Osteoblast (primary cell): ENCODE measurements at regions not wholly inside any gene's neighbourhood (a gene's known extent, or its start where the extent isn't known, plus 50 kb on each side); places are given as distances from the start of the nearest gene placed in this dataset.
A peak's percentile ranks its signal among the peaks of the same experiment; 100 is the strongest.

Experiments
- DNase-seq: peaks from one replicate; pipeline ENCODE4 v3.0.0; 2011; ENCODE audit warnings: low spot score, mixed read lengths; ENCODE audit not compliant: insufficient read length; ENCODE audit errors: missing footprints
- H2AFZ ChIP-seq: 2 replicates; pipeline ENCODE4 v1.6.0; 2011; ENCODE audit warnings: mild to moderate bottlenecking, low read length
- H3K27ac ChIP-seq: 2 replicates; pipeline ENCODE4 v1.5.1; 2011; ENCODE audit warnings: mild to moderate bottlenecking, low read depth, low read length, moderate library complexity
- H3K27me3 ChIP-seq: 2 replicates; pipeline ENCODE4 v1.6.0; 2012; ENCODE audit warnings: mild to moderate bottlenecking, control low read depth, inconsistent platforms, low read length, moderate library complexity; ENCODE audit not compliant: insufficient read depth
- H3K36me3 ChIP-seq: 2 replicates; pipeline ENCODE4 v1.5.1; 2011; ENCODE audit warnings: mild to moderate bottlenecking, low read length, control low read depth, moderate library complexity; ENCODE audit not compliant: insufficient read depth
- H3K4me1 ChIP-seq: 2 replicates; pipeline ENCODE4 v1.5.1; 2011; ENCODE audit warnings: mild to moderate bottlenecking, low read length, control low read depth, moderate library complexity; ENCODE audit not compliant: insufficient read depth
- H3K4me2 ChIP-seq: 2 replicates; pipeline ENCODE4 v1.6.0; 2011; ENCODE audit warnings: mild to moderate bottlenecking, low read length; ENCODE audit not compliant: insufficient read depth
- H3K4me3 ChIP-seq: fragments of 200-600 bp; sonication (generic); 3 replicates; pipeline ENCODE4 v1.5.1; 2012; ENCODE audit warnings: mild to moderate bottlenecking, low read length, inconsistent platforms; ENCODE audit not compliant: insufficient read depth
- H3K79me2 ChIP-seq: 2 replicates; pipeline ENCODE4 v1.6.0; 2012; ENCODE audit warnings: mild to moderate bottlenecking, low read length, control low read depth, inconsistent platforms; ENCODE audit not compliant: insufficient read depth
- H3K9me3 ChIP-seq: 2 replicates; pipeline ENCODE4 v1.5.1; 2011; ENCODE audit warnings: low read depth, low read length, control low read depth
- H4K20me1 ChIP-seq: 2 replicates; pipeline ENCODE4 v1.6.0; 2012; ENCODE audit warnings: mild to moderate bottlenecking, low read length, control low read depth; ENCODE audit not compliant: insufficient read depth
- CTCF ChIP-seq: IDR thresholded peaks from 2 replicates; pipeline ENCODE4 v1.5.1; 2011; ENCODE audit warnings: mild to moderate bottlenecking, low read depth, low read length, moderate library complexity; ENCODE audit errors: extremely low read depth

GRCh38 chr12:115155665-115156645 is 472.0 kb upstream of the TBX3 start:
- no peaks in the 10 kb centered on the region for H3K36me3 ChIP-seq
- H3K4me1 ChIP-seq, result peaks cover 15% of the 10 kb centered on the region
- no peak overlapping the region for H3K4me3 ChIP-seq
- no peaks in the 10 kb centered on the region for H3K27me3 ChIP-seq
- H3K79me2 ChIP-seq, result no peaks in the 10 kb centered on the region
- TF ChIP-seq CTCF, result no peak
- peak overlapping the region; percentile 49 for H3K4me2 ChIP-seq
- H3K27ac ChIP-seq, result peak overlapping the region; percentile 84
- no peaks in the 10 kb centered on the region for H4K20me1 ChIP-seq
- DNase-seq, result peak; percentile 84
- no peaks in the 10 kb centered on the region for H3K9me3 ChIP-seq
- H2AFZ ChIP-seq, result no peak overlapping the region

DNA sequence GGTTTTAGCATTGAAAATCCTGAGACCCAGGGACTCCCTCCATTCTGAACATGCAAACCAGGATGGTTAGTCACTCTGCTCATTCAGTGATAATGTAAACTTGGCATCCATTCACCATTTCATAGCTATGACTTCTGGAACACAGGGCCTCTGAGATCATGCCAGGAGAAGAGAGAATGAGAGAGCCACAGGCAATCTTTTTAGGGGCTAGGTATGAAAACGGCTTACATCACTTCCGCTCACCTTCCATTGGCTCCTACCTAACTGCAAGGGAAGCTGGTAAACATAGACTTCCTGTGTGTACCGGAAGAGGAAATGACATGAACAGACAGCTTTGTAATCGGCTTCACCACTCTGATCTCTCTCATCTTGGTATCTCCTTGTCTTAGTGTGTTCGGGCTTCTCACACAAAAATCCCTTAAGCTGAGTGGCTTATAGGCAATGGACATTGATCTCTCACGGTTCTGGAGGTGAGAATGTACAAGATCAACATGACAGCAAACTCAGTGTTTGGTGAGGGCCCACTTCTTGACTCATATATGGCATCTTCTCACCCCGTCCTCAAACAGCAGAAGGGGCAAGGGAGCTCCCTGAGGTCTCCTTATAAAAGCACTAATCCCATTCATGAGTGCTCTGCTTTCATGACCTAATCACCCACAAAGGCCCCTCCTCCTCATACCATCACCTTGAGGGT is 465.9 kb upstream of the TBX3 start:
- H2AFZ ChIP-seq, result peak overlapping the region; percentile 73
- no peaks in the 10 kb centered on the region for H3K36me3 ChIP-seq
- peak overlapping the region; percentile 73 for H3K27ac ChIP-seq
- H4K20me1 ChIP-seq, result no peaks in the 10 kb centered on the region
- peaks cover 15% of the 10 kb centered on the region for H3K4me1 ChIP-seq
- peak; percentile 61 for DNase-seq
- H3K9me3 ChIP-seq, result no peaks in the 10 kb centered on the region
- H3K27me3 ChIP-seq, result no peaks in the 10 kb centered on the region
- no peak for TF ChIP-seq CTCF
- no peak overlapping the region for H3K4me2 ChIP-seq
- no peak overlapping the region for H3K4me3 ChIP-seq
- no peaks in the 10 kb centered on the region for H3K79me2 ChIP-seq

- Histone ChIP-seq H3K9me3 (no peaks in the 10 kb centered on the region), H3K27me3 (no peaks in the 10 kb centered on the region), H3K36me3 (no peaks in the 10 kb centered on the region), H3K4me2 (no peak overlapping the region), H3K4me1 (peaks cover 15% of the 10 kb centered on the region), H3K27ac (peak overlapping the region; percentile 73), H4K20me1 (no peaks in the 10 kb centered on the region), H3K4me3 (no peak overlapping the region), H2AFZ (no peak overlapping the region), H3K79me2 (no peaks in the 10 kb centered on the region)
- TF ChIP-seq CTCF, result no peak
- DNase-seq, result no peak
Measured at GRCh38 chr12:115149279-115149678, 465.3 kb upstream of the TBX3 start.

DNA sequence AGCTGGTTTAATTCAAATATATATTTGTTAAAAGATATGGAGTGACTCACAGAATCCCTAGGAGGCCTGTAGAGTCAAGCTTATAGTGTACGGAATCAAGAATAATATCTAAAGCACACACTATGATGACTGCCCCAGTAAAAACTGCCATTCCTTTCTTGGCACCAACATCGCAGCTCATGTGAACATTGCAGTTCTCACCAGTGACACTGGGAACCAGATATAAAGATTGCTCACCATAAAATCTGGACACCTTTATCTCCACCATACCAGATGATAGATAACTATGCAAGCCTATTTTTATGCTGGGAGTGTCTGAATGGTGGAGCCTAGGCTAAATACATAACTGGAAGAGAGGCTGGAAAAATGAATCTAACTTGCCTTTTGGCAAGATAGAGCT is 463.9 kb upstream of the TBX3 start:
- H3K36me3 ChIP-seq, result no peaks in the 10 kb centered on the region
- no peaks in the 10 kb centered on the region for H3K27me3 ChIP-seq
- no peaks in the 10 kb centered on the region for H4K20me1 ChIP-seq
- DNase-seq, result peak; percentile 80
- no peak overlapping the region for H2AFZ ChIP-seq
- H3K9me3 ChIP-seq, result no peaks in the 10 kb centered on the region
- no peak overlapping the region for H3K27ac ChIP-seq
- H3K4me2 ChIP-seq, result no peak overlapping the region
- no peak for TF ChIP-seq CTCF
- no peaks in the 10 kb centered on the region for H3K79me2 ChIP-seq
- peaks cover 15% of the 10 kb centered on the region for H3K4me1 ChIP-seq
- H3K4me3 ChIP-seq, result no peak overlapping the region
